GM18502 (cell line): ENCODE measurements at regions not wholly inside any gene's neighbourhood (a gene's known extent, or its start where the extent isn't known, plus 50 kb on each side); places are given as distances from the start of the nearest gene placed in this dataset.
A peak's percentile ranks its signal among the peaks of the same experiment; 100 is the strongest.
"Not testable (repeated sequence)": the region's sequence is repeated elsewhere in the genome, so short reads cannot be mapped to it uniquely, and the experiment has no call there.

Experiments
- ATAC-seq: cut with Tn5 transposase; IDR thresholded peaks from one replicate; pipeline ENCODE4 v1.9.1; 2021; ENCODE audit warnings: mild to moderate bottlenecking; ENCODE audit not compliant: unreplicated experiment, poor library complexity

GRCh38 chr21:28617300-28617699, 375.4 kb downstream of the LTN1 start:
- ATAC-seq = no peak

GRCh38 chr21:28615276-28615675, 377.4 kb downstream of the LTN1 start:
- no peak for ATAC-seq

- no peak for ATAC-seq
Measured at GRCh38 chr21:28614791-28615190, 377.9 kb downstream of the LTN1 start.

- ATAC-seq = no peak
Measured at GRCh38 chr21:28608646-28609045, 384.0 kb downstream of the LTN1 start.

DNA sequence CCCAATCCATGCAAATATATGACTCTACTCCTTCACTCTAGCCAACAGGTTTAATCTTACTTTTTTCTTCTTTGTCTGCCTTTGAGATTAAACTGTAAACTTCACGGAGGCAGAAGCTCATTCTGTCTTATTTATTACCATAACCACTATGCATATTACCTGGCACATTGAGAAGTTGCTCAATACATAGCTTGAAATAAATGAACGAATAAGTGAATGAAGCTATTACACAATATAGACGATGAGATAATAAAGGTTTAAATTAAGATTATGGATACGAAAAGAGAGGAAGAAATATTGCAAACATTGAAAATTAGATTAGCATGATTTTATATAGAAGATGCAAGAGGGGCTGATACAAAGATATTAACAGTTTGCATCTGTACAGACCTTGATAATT, 385.1 kb downstream of the LTN1 start:
- ATAC-seq = no peak

- peak; percentile 99 for ATAC-seq
Measured at GRCh38 chr21:28604946-28605537, 387.6 kb downstream of the LTN1 start.

GRCh38 chr21:28602546-28602945, 390.1 kb downstream of the LTN1 start:
- ATAC-seq = no peak

DNA sequence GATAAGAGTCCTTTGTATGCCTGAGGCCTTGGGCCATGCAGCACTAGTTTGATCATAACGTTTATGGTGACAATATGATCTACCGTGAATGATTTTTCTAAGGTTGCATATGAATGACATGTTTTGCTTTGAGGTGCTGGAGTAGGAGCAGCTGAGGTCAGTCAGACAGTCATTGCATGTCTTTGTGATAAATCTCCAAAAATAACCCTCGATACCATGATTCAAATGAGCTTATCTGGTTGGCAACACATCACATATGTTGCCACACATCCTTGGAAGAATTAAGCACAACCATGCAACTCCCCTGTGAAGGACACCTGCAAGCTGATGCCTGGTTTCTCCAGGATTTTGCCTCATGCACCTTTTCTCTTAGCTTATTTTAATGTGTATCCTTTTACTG, 394.5 kb downstream of the LTN1 start:
- no peak for ATAC-seq

DNA sequence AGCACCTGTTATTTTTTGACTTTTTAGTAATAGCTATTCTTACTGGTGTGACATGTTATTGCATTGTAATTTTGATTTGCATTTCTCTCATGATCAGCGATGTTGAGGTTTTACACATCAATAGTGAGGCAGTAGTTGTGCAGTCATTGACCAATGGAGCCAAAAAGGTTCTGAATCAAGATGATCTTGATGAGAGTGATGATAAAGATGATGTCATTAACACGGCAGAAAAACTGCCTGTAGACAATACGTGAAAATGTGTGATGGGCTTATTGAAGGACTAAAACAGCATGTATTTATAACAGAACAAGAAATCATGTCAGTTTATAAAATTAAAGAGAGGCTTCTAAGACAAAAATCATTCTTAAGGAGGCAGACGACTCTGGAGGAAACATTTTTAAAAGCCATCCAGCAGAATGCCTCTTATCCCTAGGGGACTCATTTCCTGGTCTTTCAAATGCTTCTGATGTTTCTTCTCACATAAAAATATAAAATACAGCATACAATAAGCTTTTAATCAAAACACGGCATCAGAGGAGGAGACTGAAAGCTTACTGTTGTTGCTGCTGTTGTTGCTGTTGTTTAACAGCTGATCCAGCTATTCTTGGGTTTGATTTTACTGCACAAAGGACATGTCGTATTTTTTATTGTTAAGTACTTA, 400.3 kb downstream of the LTN1 start:
- ATAC-seq = no peak

DNA sequence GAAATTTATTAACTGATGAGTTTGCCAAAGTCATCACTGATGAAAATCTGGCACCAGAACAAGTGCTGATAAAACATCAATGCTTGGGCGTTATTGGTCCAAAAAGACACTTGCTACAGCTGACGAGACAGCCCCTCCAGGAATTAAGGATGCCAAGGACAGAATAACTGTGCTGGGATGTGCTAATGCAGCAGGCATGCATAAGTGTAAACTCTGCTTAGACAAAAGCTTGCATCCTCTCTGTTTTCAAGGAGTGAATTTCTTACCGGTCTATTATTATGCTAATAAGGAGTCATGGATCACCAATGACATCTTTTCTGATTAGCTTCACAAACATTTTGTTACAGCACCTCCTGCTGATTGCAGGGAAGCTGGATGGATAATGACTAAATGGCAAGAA, 402.0 kb downstream of the LTN1 start:
- no peak for ATAC-seq

- ATAC-seq = no peak
Measured at GRCh38 chr21:28590026-28590425, 402.7 kb downstream of the LTN1 start.

DNA sequence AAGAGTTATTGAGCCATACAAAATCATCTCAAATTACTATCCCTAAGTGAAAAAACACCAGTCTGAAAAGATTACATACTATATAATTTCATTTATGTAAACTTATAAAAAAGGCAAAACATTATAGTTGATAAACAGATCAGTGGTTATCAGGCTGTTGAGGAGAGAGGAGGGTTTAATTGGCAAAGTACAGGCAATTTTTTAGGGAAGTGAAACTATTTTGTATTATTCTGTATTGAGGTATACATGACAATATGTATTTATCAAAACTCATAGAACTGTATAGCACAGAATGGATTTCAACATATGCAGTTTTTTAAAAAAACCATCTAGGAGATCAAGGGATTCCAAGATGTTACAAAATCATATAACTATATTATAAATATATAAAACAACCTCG, 403.7 kb downstream of the LTN1 start:
- no peak for ATAC-seq

- no peak for ATAC-seq
Measured at GRCh38 chr21:28587748-28588147, 404.9 kb downstream of the LTN1 start.

DNA sequence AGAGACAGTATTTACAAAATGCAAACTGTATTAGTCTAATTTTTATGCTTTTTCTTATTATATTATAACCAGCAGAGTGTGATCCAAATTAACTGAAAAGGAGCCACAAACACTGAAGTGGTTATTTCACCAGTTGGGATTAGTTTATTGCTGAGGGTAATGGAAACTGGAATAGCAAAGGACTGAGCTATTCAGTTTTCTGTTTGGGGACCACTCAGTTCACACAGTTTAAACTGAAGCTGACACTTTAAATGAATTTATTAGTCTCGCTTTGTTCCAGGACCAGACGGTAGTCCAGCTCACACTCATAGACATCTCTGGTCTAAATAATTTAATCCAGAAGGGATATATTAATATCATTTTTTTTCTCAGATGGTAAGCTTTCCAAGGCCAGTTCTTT, 410.7 kb downstream of the LTN1 start:
- no peak for ATAC-seq

- not testable (repeated sequence) for ATAC-seq
Measured at GRCh38 chr21:28581311-28581731, 411.4 kb downstream of the LTN1 start.

GRCh38 chr21:28580585-28580984, 412.1 kb downstream of the LTN1 start:
- no peak for ATAC-seq

- ATAC-seq = no peak
Measured at GRCh38 chr21:28579986-28580550, 412.6 kb downstream of the LTN1 start.

DNA sequence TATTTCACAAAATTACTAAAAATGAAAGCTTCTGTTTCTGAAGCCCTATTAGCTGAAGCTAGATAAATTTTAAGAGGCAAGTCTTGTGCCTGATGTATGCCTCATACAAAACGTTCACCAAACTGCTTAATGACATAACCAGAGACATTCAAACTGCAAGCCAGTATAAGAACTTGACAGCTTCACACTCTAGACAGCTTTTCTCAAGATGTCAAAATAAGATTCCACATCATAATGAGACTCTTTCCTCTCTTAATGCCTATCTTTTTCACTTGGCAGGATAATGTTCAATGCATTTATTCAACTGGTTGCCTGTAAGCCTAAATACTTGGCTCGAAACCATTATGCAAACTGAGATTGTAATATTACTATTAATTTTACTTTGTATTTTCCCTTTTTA, 424.0 kb downstream of the LTN1 start:
- no peak for ATAC-seq

DNA sequence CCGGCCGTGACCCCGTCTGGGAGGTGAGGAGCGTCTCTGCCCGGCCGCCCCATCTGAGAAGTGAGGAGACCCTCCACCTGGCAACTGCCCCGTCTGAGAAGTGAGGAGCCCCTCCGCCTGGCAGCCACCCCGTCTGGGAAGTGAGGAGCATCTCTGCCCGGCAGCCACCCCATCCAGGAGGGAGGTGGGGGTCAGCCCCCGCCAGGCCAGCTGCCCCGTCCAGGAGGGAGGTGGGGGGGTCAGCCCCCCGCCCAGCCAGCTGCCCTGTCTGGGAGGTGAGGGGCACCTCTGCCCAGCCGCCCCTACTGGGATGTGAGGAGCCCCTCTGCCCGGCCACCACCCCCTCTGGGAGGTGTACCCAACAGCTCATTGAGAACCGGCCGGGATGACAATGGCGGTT, 428.7 kb downstream of the LTN1 start:
- not testable (repeated sequence) for ATAC-seq

DNA sequence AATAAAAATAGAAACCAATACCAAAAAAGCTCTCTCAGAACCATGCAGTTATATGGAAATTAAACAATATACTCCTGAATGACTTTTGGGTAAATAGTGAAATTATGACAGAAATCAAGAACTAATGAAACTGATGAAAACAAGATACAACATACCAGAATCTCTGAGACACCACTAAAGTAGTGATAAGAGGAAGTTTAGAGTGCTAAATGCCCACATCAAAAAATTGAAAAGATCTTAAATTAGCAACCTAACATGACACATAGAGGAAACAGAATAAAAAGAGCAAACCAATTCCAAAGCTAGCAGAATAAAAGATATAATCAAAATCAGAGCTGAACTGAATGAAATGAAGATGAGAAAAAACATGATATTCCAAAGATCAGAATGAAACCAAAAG, 430.9 kb downstream of the LTN1 start:
- no peak for ATAC-seq

- ATAC-seq = no peak
Measured at GRCh38 chr21:28554660-28555475, 437.8 kb downstream of the LTN1 start.
